ENCODE measurements at regions not wholly inside any gene's neighbourhood (a gene's known extent, or its start where the extent isn't known, plus 50 kb on each side); places are given as distances from the start of the nearest gene placed in this dataset.

GRCh38 chr6:74605922-74606581, 599.8 kb downstream of the COL12A1 start:
- TF ChIP-seq POLR2AphosphoS5 (IDR thresholded peaks at IDR 0.05) (no peak), CTCF (IDR thresholded peaks at IDR 0.05; ENCODE audit: poor library complexity, severe bottlenecking) (no peak), MXI1 (conservative IDR thresholded peaks at IDR 0.05; ENCODE audit: poor library complexity, severe bottlenecking) (no peak), RAD21 (conservative IDR thresholded peaks at IDR 0.05) (no peak), EP300 (conservative IDR thresholded peaks at IDR 0.05; ENCODE audit: poor library complexity, severe bottlenecking) (no peak), EZH2 (IDR thresholded peaks at IDR 0.05; ENCODE audit: borderline replicate concordance, insufficient read depth, low read length, poor library complexity, severe bottlenecking) (no peak), SMC3 (conservative IDR thresholded peaks at IDR 0.05; ENCODE audit: poor library complexity) (no peak), TAF1 (IDR thresholded peaks at IDR 0.05; ENCODE audit: low read depth) (no peak)
- TF ChIP-seq, protein P1, sequence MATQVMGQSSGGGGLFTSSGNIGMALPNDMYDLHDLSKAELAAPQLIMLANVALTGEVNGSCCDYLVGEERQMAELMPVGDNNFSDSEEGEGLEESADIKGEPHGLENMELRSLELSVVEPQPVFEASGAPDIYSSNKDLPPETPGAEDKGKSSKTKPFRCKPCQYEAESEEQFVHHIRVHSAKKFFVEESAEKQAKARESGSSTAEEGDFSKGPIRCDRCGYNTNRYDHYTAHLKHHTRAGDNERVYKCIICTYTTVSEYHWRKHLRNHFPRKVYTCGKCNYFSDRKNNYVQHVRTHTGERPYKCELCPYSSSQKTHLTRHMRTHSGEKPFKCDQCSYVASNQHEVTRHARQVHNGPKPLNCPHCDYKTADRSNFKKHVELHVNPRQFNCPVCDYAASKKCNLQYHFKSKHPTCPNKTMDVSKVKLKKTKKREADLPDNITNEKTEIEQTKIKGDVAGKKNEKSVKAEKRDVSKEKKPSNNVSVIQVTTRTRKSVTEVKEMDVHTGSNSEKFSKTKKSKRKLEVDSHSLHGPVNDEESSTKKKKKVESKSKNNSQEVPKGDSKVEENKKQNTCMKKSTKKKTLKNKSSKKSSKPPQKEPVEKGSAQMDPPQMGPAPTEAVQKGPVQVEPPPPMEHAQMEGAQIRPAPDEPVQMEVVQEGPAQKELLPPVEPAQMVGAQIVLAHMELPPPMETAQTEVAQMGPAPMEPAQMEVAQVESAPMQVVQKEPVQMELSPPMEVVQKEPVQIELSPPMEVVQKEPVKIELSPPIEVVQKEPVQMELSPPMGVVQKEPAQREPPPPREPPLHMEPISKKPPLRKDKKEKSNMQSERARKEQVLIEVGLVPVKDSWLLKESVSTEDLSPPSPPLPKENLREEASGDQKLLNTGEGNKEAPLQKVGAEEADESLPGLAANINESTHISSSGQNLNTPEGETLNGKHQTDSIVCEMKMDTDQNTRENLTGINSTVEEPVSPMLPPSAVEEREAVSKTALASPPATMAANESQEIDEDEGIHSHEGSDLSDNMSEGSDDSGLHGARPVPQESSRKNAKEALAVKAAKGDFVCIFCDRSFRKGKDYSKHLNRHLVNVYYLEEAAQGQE (IDR thresholded peaks at IDR 0.05; ENCODE audit: borderline replicate concordance) = no peak
- Histone ChIP-seq H3K9me2 (ENCODE audit: insufficient read depth, low read length) (no peaks in the 10 kb centered on the region), H4K20me1 (ENCODE audit: insufficient read depth) (no peaks in the 10 kb centered on the region), H3K9ac (ENCODE audit: low read length) (no peak overlapping the region), H3K9me3 (ENCODE audit: low read length) (no peaks in the 10 kb centered on the region), H3F3A (ENCODE audit: insufficient read depth, low read length, poor library complexity, severe bottlenecking) (no peaks in the 10 kb centered on the region), H3K27me3 (ENCODE audit: insufficient read depth, low read depth, low read length) (no peaks in the 10 kb centered on the region), H3K79me2 (replicated peaks; ENCODE audit: insufficient read depth, low read length) (no peaks in the 10 kb centered on the region), H3K4me3 (ENCODE audit: low read length) (no peak overlapping the region), H3K4me2 (ENCODE audit: low read length) (no peak overlapping the region), H3K27ac (ENCODE audit: low read length) (no peak overlapping the region), H2AFZ (ENCODE audit: low read depth, low read length) (no peak overlapping the region), H3K36me3 (ENCODE audit: insufficient read depth, low read length) (no peaks in the 10 kb centered on the region)

- H3K9me2 ChIP-seq (ENCODE audit: insufficient read depth, low read length) = no peaks in the 10 kb centered on the region
- no peak overlapping the region for H3K4me3 ChIP-seq (ENCODE audit: low read length)
- H3K9ac ChIP-seq (ENCODE audit: low read length) = no peak overlapping the region
- H3K27me3 ChIP-seq (ENCODE audit: insufficient read depth, low read depth, low read length) = no peaks in the 10 kb centered on the region
- H3K79me2 ChIP-seq (replicated peaks; ENCODE audit: insufficient read depth, low read length) = no peaks in the 10 kb centered on the region
- H2AFZ ChIP-seq (ENCODE audit: low read depth, low read length) = no peak overlapping the region
- peak; percentile 51 for TF ChIP-seq EP300 (conservative IDR thresholded peaks at IDR 0.05; ENCODE audit: poor library complexity, severe bottlenecking)
- TF ChIP-seq, protein P1 (IDR thresholded peaks at IDR 0.05; ENCODE audit: borderline replicate concordance) = no peak
- H3K4me2 ChIP-seq (ENCODE audit: low read length) = no peak overlapping the region
- no peak overlapping the region for H3K27ac ChIP-seq (ENCODE audit: low read length)
- no peaks in the 10 kb centered on the region for H3K9me3 ChIP-seq (ENCODE audit: low read length)
- H3F3A ChIP-seq (ENCODE audit: insufficient read depth, low read length, poor library complexity, severe bottlenecking) = no peaks in the 10 kb centered on the region
- no peaks in the 10 kb centered on the region for H3K36me3 ChIP-seq (ENCODE audit: insufficient read depth, low read length)
- H4K20me1 ChIP-seq (ENCODE audit: insufficient read depth) = no peaks in the 10 kb centered on the region
These were observed 601.6 kb downstream of the COL12A1 start for GRCh38 chr6:74604279-74604678.

Measured in neural cell (in vitro differentiated cells).